ENCODE measurements at regions not wholly inside any gene's neighbourhood (a gene's known extent, or its start where the extent isn't known, plus 50 kb on each side); places are given as distances from the start of the nearest gene placed in this dataset.

- no peak overlapping the region for H3K56ac ChIP-seq (ENCODE audit: extremely low read depth, insufficient read depth, low read length)
- H3K4me2 ChIP-seq (ENCODE audit: low read depth, low read length) = no peak overlapping the region
- no peaks in the 10 kb centered on the region for H3K27me3 ChIP-seq (ENCODE audit: control insufficient read depth, insufficient read depth, low read length)
- no peaks in the 10 kb centered on the region for H3K4me1 ChIP-seq (ENCODE audit: control insufficient read depth, insufficient read depth, low read length)
- CTCF ChIA-PET = no interaction called here
- no peak overlapping the region for H3K4ac ChIP-seq (ENCODE audit: low read depth, low read length)
- no peak overlapping the region for H2BK5ac ChIP-seq (ENCODE audit: low read depth, low read length, poor library complexity, severe bottlenecking)
- in situ Hi-C loops (cut with MboI; ENCODE audit: low sequenced_read_pairs) = no loop called here
- no peak overlapping the region for H3K9ac ChIP-seq (ENCODE audit: low read depth, low read length)
- peaks cover 15% of the 10 kb centered on the region for H3K9me3 ChIP-seq (ENCODE audit: control insufficient read depth, insufficient read depth, low read length)
- WGBS, 2 experiments (ENCODE audit: extremely low coverage in 2 of 2, insufficient read length in 1 of 2) = no CpG with 5 or more reads among the region's 4 CpGs
- no peak overlapping the region for H2AK5ac ChIP-seq (ENCODE audit: low read depth, low read length)
- no TSS peak for BruUV-seq (replicated peaks)
- ATAC-seq (ENCODE audit: low read depth) = no peak
- no peaks in the 10 kb centered on the region for H3K36me3 ChIP-seq (ENCODE audit: control insufficient read depth, insufficient read depth, low read length)
- no peak overlapping the region for H3K27ac ChIP-seq (ENCODE audit: insufficient read depth, low read length)
- no peak overlapping the region for H4K91ac ChIP-seq (ENCODE audit: insufficient read depth, low read depth, low read length)
- no peaks in the 10 kb centered on the region for H3K9me1 ChIP-seq (ENCODE audit: insufficient read depth, low read length)
- intact Hi-C loops (cut with micrococcal nuclease) = no loop called here
- no peak overlapping the region for H4K8ac ChIP-seq (ENCODE audit: low read depth in 2 of 2, low read length in 2 of 2)
- no peak for DNase-seq
- no peak overlapping the region for H3K4me3 ChIP-seq (ENCODE audit: insufficient read depth, low read depth, low read length)
- no peak overlapping the region for H2BK20ac ChIP-seq (ENCODE audit: low read depth, low read length)
- H2AFZ ChIP-seq (replicated peaks; ENCODE audit: low read length, poor library complexity) = no peak overlapping the region
- TF ChIP-seq USF2 (IDR thresholded peaks at IDR 0.05; ENCODE audit: low read depth, low read length) (no peak), CHD1 (IDR thresholded peaks at IDR 0.05; ENCODE audit: low read depth, low read length) (no peak), MAZ (IDR thresholded peaks at IDR 0.05; ENCODE audit: borderline replicate concordance, low read depth, low read length) (no peak), RFX5 (IDR thresholded peaks at IDR 0.05; ENCODE audit: low read depth, low read length) (no peak), MXI1 (IDR thresholded peaks at IDR 0.05; ENCODE audit: borderline replicate concordance, low read depth, low read length) (no peak), RCOR1 (IDR thresholded peaks at IDR 0.05; ENCODE audit: insufficient replicate concordance, low read length) (no peak), CTCF (conservative IDR thresholded peaks at IDR 0.05; ENCODE audit: low read depth, low read length) (no peak), MAFK (IDR thresholded peaks at IDR 0.05; ENCODE audit: low read depth, low read length) (no peak), SMC3 (IDR thresholded peaks at IDR 0.05; ENCODE audit: low read depth, low read length) (no peak), FOS (IDR thresholded peaks at IDR 0.05; ENCODE audit: low read depth, low read length) (no peak), RAD21 (IDR thresholded peaks at IDR 0.05; ENCODE audit: low read length) (no peak), NFE2L2 (IDR thresholded peaks at IDR 0.05; ENCODE audit: low read depth, low read length) (no peak), POLR2A (IDR thresholded peaks at IDR 0.05; ENCODE audit: low read depth, low read length) (no peak), ELK1 (IDR thresholded peaks at IDR 0.05; ENCODE audit: borderline replicate concordance, low read depth, low read length) (no peak), CEBPB (IDR thresholded peaks at IDR 0.05; ENCODE audit: low read depth, low read length) (no peak), BHLHE40 (IDR thresholded peaks at IDR 0.05; ENCODE audit: low read depth, low read length) (no peak)
- H4K20me1 ChIP-seq (ENCODE audit: insufficient read depth, low read length) = no peaks in the 10 kb centered on the region
- H2AK9ac ChIP-seq (replicated peaks; ENCODE audit: low read depth, low read length, poor library complexity) = no peak overlapping the region
- no peaks in the 10 kb centered on the region for H3K79me1 ChIP-seq (ENCODE audit: low read depth in 1 of 2, low read length in 2 of 2)
- no peak overlapping the region for H3K23ac ChIP-seq (ENCODE audit: low read depth, low read length)
- H2BK120ac ChIP-seq (ENCODE audit: low read depth, low read length) = no peak overlapping the region
- no peak overlapping the region for H3K14ac ChIP-seq (replicated peaks; ENCODE audit: low read depth, low read length)
- no peak overlapping the region for H4K5ac ChIP-seq (ENCODE audit: low read depth, low read length)
- no peak overlapping the region for H2BK15ac ChIP-seq (ENCODE audit: low read depth, low read length)
- POLR2A ChIA-PET (ENCODE audit: unreplicated experiment) = no interaction called here
- dilution Hi-C loops (cut with HindIII; ENCODE audit: low sequenced_read_pairs, unreplicated experiment) = no loop called here
- no peak overlapping the region for H3K18ac ChIP-seq (ENCODE audit: low read depth, low read length)
Measured at GRCh38 chr20:30606990-30607389, 650.5 kb upstream of the DEFB115 start.
